NCI-H2029 treated with DMSO at 0.1 percent for 48 hours (cell line): ENCODE measurements at regions not wholly inside any gene's neighbourhood (a gene's known extent, or its start where the extent isn't known, plus 50 kb on each side); places are given as distances from the start of the nearest gene placed in this dataset.
"Not testable (repeated sequence)": the region's sequence is repeated elsewhere in the genome, so short reads cannot be mapped to it uniquely, and the experiment has no call there.

Experiments
- DNase-seq: peaks from one replicate; lab custom pipeline; 2025; lab: John Stamatoyannopoulos, UW

- no peak for DNase-seq
Measured at GRCh38 chr17:52737071-52737470, 578.6 kb upstream of the CA10 start.

GRCh38 chr17:52732841-52733240 is 574.3 kb upstream of the CA10 start:
- no peak for DNase-seq

- no peak for DNase-seq
Measured at GRCh38 chr17:52724578-52724977, 566.1 kb upstream of the CA10 start.

DNA sequence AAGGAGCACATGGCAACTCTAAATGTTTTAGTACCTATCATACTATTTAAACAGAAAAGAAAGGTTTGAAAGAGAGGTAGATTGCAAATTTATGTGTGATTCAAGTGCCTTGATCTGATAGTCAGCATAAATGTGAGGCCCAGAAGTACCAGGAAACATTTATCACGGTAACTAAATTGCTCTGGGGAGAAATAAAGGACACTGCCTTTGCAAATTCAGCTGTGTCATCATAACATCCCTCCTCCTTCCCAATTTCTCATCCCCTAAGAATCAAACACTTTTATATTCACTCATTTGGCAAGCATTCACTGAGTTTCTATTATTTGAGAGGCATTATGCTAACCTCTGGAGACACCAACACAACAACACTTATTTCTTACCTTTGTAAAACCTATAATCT is 563.4 kb upstream of the CA10 start:
- no peak for DNase-seq

GRCh38 chr17:52710363-52710901 is 551.9 kb upstream of the CA10 start:
- DNase-seq: no peak

GRCh38 chr17:52709724-52710123 is 551.2 kb upstream of the CA10 start:
- no peak for DNase-seq

DNA sequence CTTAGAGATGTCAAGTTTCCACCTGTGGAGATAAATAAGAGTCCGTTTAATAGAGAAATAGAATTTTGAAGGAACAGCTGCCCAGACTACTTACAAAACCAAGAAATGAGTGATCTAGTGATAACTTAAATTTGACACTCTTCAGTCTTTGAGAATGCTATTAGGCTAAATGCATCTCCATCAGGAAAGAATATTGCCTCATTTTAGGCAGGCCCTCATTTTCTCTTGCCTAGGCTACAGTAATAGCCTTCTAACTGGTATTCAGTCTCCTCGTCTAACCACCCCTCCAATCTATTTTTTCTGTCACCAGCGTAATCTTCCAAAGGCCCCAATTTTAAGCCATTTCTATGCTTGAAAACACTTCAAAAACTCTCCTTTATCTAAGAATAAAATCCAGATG is 537.8 kb upstream of the CA10 start:
- DNase-seq: no peak

- DNase-seq: no peak
Measured at GRCh38 chr17:52686140-52686539, 527.6 kb upstream of the CA10 start.

GRCh38 chr17:52681480-52681879 is 523.0 kb upstream of the CA10 start:
- DNase-seq: no peak

- DNase-seq: no peak
Measured at GRCh38 chr17:52678211-52678610, 519.7 kb upstream of the CA10 start.

GRCh38 chr17:52674686-52675085 is 516.2 kb upstream of the CA10 start:
- no peak for DNase-seq

- DNase-seq: no peak
Measured at GRCh38 chr17:52673791-52674190, 515.3 kb upstream of the CA10 start.

DNA sequence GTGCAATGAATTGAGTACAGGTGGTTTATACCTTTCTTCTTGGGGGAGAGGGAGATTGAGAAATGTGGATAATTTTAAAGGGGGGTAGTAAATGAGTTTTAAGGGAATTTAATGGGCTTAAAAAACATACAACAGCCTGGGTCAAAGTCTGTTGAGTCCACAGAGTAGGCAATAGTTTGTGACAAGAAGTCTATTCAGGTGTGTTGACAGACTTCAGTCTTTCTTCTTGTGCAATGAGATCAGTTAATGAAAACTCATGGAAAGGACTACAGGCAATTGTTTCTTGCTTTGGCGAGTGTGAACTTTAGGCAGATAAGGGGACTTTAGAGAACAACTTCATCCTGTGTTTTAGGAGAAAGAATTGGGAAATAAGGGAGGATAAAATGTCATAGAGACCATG is 507.8 kb upstream of the CA10 start:
- no peak for DNase-seq

GRCh38 chr17:52660692-52661091 is 502.2 kb upstream of the CA10 start:
- DNase-seq: no peak

DNA sequence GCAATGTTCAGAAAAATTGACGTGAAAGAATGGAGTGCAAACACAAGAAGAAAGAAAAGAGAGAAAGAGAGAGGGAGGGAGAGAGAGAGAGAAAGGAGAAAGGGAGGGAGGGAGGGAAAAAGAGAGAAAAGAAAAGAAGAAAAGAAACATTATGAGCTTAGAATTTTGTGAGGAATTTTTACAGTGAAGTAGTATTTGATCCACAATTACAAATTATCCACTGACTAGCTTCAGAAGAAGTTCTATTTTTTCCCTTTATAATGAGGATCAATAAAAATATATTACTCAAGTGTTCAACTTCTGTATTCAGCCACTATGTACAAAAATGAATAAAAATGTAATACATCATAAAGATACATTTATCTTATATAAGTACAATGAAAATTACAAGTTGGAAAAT is 494.5 kb upstream of the CA10 start:
- no peak for DNase-seq

GRCh38 chr17:52648995-52649394 is 490.5 kb upstream of the CA10 start:
- peak; percentile 11 for DNase-seq

DNA sequence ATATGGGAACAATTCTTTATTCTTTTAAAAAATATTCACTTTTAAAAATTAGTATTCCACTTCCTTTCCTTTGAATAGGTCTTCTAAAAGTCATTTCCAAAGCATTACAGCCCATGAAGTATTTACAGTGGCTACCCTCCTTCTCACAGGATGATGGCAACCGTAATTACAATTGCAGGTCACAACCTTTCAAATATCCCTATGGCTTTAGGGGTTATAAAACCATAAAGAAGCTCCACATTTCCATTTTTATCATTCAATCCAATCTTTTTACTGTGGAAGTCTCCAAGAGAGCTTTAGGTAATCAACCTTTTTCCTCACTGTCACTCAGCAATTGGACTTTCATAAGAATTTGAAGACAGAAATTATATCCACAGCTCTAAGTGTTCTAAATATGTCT is 488.9 kb upstream of the CA10 start:
- no peak for DNase-seq

- DNase-seq: no peak
Measured at GRCh38 chr17:52636443-52636842, 477.9 kb upstream of the CA10 start.

DNA sequence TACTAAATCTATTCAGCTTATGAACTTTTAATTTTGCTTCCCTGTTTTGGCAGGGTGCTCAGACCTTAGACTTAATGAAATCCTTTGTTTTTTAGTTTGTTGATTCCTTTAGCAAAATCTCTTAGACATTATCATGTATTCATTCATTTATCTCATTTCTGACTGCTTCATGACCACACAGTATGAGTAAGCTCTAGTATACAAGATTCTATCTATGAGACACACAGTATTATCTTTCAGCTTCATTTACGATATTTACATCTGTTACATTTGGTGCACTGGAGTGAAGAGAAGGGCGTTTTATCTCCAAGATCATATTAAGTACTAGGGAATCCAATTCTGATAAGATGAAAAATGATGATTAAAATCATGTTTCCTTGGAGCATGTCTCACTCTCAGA is 448.1 kb upstream of the CA10 start:
- no peak for DNase-seq

DNA sequence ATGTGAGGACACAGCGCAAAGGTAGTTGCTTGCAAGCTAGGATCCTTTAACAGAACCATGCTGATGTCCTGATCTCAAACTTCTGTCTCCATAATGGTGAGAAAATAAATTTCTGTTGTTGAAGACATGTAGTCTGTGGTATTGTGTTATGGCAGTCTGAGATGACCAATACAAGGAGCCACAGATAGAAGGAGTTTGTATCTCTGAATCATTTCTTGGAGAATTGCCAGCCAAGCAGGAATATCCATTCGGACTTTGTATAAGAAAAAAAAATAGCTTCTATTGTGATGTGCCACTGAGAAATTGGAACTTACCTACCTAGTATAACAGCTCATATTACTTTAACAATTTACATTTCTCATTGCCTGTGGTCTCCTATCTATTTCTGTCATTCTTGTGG is 447.6 kb upstream of the CA10 start:
- DNase-seq: no peak

GRCh38 chr17:52604105-52604504 is 445.6 kb upstream of the CA10 start:
- no peak for DNase-seq

DNA sequence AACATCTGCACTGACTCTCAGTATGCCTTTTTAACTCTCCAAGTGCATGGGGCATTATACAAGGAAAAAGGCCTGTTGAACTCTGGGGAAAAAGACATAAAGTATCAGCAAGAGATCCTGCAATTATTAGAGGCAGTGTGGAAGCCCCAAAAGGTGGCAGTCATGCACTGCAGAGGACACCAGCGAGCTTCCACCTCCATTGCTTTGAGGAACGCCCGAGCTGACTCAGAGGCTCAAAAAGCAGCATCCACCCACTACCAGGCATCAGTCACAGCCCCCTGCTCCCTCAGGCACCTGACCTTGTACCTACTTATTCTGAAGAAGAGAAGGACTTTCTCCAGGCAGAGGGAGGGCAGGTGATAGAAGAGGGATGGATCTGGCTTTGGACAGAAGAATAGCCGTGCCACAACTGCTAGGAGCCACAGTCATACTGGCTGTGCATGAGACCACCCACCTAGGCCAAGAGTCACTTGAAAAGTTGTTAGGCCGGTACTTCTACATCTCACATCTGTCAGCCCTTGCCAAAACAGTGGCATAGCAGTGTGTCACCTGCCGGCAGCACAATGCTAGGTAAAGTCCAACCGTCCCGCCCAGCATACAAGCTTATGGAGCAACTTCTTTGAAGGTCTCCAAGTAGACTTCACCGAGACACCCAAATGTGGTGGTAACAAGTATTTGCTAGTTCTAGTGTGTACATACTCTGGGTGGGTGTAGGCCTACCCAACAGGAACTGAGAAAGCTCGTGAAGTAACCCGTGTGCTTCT is 439.1 kb upstream of the CA10 start:
- DNase-seq: not testable (repeated sequence)

- no peak for DNase-seq
Measured at GRCh38 chr17:52594516-52594915, 436.0 kb upstream of the CA10 start.

DNA sequence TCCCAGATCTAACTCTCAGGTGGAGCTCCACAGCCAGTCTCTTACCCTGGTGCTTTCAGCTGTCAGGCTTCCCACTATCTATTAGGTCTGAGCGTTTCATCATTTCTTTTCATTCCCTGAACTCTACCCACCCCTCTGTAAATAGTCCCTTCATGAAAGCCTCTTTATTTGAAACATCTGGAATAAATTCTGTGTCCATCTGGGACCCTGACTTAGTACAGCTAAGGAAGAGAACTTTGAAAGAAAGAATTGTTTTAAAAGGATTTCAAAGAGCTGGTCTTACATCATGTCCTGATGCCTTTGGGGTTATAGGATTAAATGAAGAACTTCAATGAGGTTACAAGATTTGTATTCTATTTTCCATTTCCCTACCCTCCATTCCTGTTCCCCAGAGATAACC is 388.5 kb upstream of the CA10 start:
- DNase-seq: no peak
